ENCODE measurements at regions not wholly inside any gene's neighbourhood (a gene's known extent, or its start where the extent isn't known, plus 50 kb on each side); places are given as distances from the start of the nearest gene placed in this dataset.

GRCh38 chr6:40011844-40012243 lies 77.6 kb upstream of the MOCS1 start:
- no peak for DNase-seq
- no peaks in the 10 kb centered on the region for H3K36me3 ChIP-seq
- H3K4me1 ChIP-seq = no peaks in the 10 kb centered on the region
- no peak overlapping the region for H3K4me3 ChIP-seq
- 84 to 92% (median 89%) methylated on average over 3 to 4 of the region's 4 CpGs for WGBS, 5 donors
- peaks cover 3 to 17% (median 10%) of the 10 kb centered on the region in 8 donors for H3K9me3 ChIP-seq
- H3K27ac ChIP-seq = no peak overlapping the region
- H3K27me3 ChIP-seq (replicated peaks in 1 of 7) = no peaks in the 10 kb centered on the region
- no peak for TF ChIP-seq POLR2AphosphoS5 (IDR thresholded peaks at IDR 0.05)
- no peak for TF ChIP-seq POLR2A (IDR thresholded peaks at IDR 0.05)
- intact Hi-C loops (cut with DNase I; ENCODE audit: low total_unique reads) = no loop called here

GRCh38 chr6:40000964-40001515 lies 66.8 kb upstream of the MOCS1 start:
- Histone ChIP-seq H3K9me3 (peaks cover 0 to 56% (median 35%) of the 10 kb centered on the region in 8 donors), H3K27ac (no peak overlapping the region), H3K36me3 (no peaks in the 10 kb centered on the region), H3K4me3 (no peak overlapping the region), H3K4me1 (no peaks in the 10 kb centered on the region), H3K27me3 (replicated peaks in 1 of 7) (peaks cover 0 to 4% (median 0%) of the 10 kb centered on the region in 7 donors)
- intact Hi-C loops (cut with DNase I; ENCODE audit: low total_unique reads) = no loop called here
- DNase-seq = no peak
- 56 to 81% (median 74%) methylated on average over 4 of the region's 4 CpGs for WGBS, 5 donors
- no peak for TF ChIP-seq CTCF (IDR thresholded peaks at IDR 0.05 in 8 of 11, conservative IDR thresholded peaks at IDR 0.05 in 3 of 11)
- TF ChIP-seq POLR2A (IDR thresholded peaks at IDR 0.05) = no peak
- TF ChIP-seq POLR2AphosphoS5 (IDR thresholded peaks at IDR 0.05) = no peak

GRCh38 chr6:39999006-39999867 lies 65.0 kb upstream of the MOCS1 start:
- H3K4me1 ChIP-seq = no peaks in the 10 kb centered on the region
- intact Hi-C loops (cut with DNase I; ENCODE audit: low total_unique reads) = no loop called here
- peaks cover 0 to 4% (median 0%) of the 10 kb centered on the region in 7 donors for H3K27me3 ChIP-seq (replicated peaks in 1 of 7)
- no peak overlapping the region for H3K4me3 ChIP-seq
- H3K9me3 ChIP-seq = peaks cover 0 to 72% (median 47%) of the 10 kb centered on the region in 8 donors
- 45 to 54% (median 48%) methylated on average over 11 of the region's 11 CpGs for WGBS, 5 donors
- TF ChIP-seq POLR2AphosphoS5 (IDR thresholded peaks at IDR 0.05) (no peak), POLR2A (IDR thresholded peaks at IDR 0.05) (no peak), CTCF (IDR thresholded peaks at IDR 0.05 in 8 of 11, conservative IDR thresholded peaks at IDR 0.05 in 3 of 11) (no peak)
- H3K36me3 ChIP-seq = no peaks in the 10 kb centered on the region
- H3K27ac ChIP-seq = no peak overlapping the region
- no peak for DNase-seq

GRCh38 chr6:39998126-39998525 lies 63.9 kb upstream of the MOCS1 start:
- 70 to 97% (median 84%) methylated on average over 4 of the region's 4 CpGs for WGBS, 5 donors
- Histone ChIP-seq H3K4me1 (no peaks in the 10 kb centered on the region), H3K9me3 (peaks cover 2 to 84% (median 58%) of the 10 kb centered on the region in 8 donors), H3K27me3 (replicated peaks in 1 of 7) (peaks cover 0 to 4% (median 0%) of the 10 kb centered on the region in 7 donors), H3K27ac (no peak overlapping the region), H3K36me3 (no peaks in the 10 kb centered on the region), H3K4me3 (no peak overlapping the region)
- intact Hi-C loops (cut with DNase I; ENCODE audit: low total_unique reads) = no loop called here
- TF ChIP-seq POLR2AphosphoS5 (IDR thresholded peaks at IDR 0.05) (no peak), POLR2A (IDR thresholded peaks at IDR 0.05) (no peak), CTCF (IDR thresholded peaks at IDR 0.05 in 8 of 11, conservative IDR thresholded peaks at IDR 0.05 in 3 of 11) (no peak)
- no peak for DNase-seq
